Panc1 (cell line): ENCODE measurements at regions not wholly inside any gene's neighbourhood (a gene's known extent, or its start where the extent isn't known, plus 50 kb on each side); places are given as distances from the start of the nearest gene placed in this dataset.

Experiments used
- ATAC-seq: fragments of 200-7000 bp; cut with Tn5 transposase; 2 replicates; pipeline ENCODE4 v1.9.1; 2020; ENCODE audit warnings: mild to moderate bottlenecking, moderate library complexity
- BruUV-seq: library from RNA; stranded (reverse); fragments of 400-500 nt; replicated peaks from 2 replicates; lab custom pipeline; 2021; lab: Mats Ljungman, UMichigan
- CTCF ChIA-PET: fragments of 300-600 bp; sonication (Branson Sonifier 250); formaldehyde crosslinking; loops from one replicate; lab custom pipeline; 2022; ENCODE audit warnings: antibody characterized with exemption; lab: Charles Lee
- POLR2A ChIA-PET: fragments of 300-600 bp; sonication (Branson Sonifier 250); formaldehyde crosslinking; loops from one replicate; lab custom pipeline; 2022; ENCODE audit warnings: antibody characterized with exemption; lab: Charles Lee
- DNase-seq: peaks from one replicate; pipeline ENCODE4 v3.0.0-alpha.2; 2010; ENCODE audit warnings: low read depth, low spot score
- H3K27ac ChIP-seq: 2 replicates; pipeline ENCODE4 v1.5.1; 2011; ENCODE audit warnings: mild to moderate bottlenecking, low read length, inconsistent platforms
- H3K27me3 ChIP-seq: fragments of 200-500 bp; sonication (Bioruptor generic); 2 replicates; pipeline ENCODE4 v1.6.0; 2014; ENCODE audit warnings: low read length, inconsistent platforms; ENCODE audit not compliant: control insufficient read depth, insufficient read depth
- H3K36me3 ChIP-seq: fragments of 200-500 bp; sonication (Bioruptor generic); 2 replicates; pipeline ENCODE4 v1.5.1; 2014; ENCODE audit warnings: inconsistent platforms, mild to moderate bottlenecking, low read length, moderate library complexity; ENCODE audit not compliant: control insufficient read depth, insufficient read depth
- H3K4me1 ChIP-seq: 2 replicates; pipeline ENCODE4 v1.5.1; 2011; ENCODE audit warnings: inconsistent platforms, mild to moderate bottlenecking, low read length, moderate library complexity; ENCODE audit not compliant: control insufficient read depth, insufficient read depth
- H3K4me3 ChIP-seq, 2 experiments: 2 replicates each; pipeline ENCODE4 v1.5.1; 2011 to 2012; ENCODE audit warnings: low read depth in 2 of 2, low read length in 2 of 2, mild to moderate bottlenecking in 2 of 2, inconsistent platforms in 1 of 2, moderate library complexity in 1 of 2
- H3K9me3 ChIP-seq: fragments of 200-500 bp; sonication (Bioruptor generic); 2 replicates; pipeline ENCODE4 v1.5.1; 2014; ENCODE audit warnings: low read depth, mild to moderate bottlenecking, inconsistent platforms, low read length, moderate library complexity; ENCODE audit not compliant: control insufficient read depth, insufficient read depth
- CTCF ChIP-seq: fragments of 450-650 bp; IDR thresholded peaks from 2 replicates; pipeline ENCODE4 v1.5.1; 2017; ENCODE audit warnings: mild to moderate bottlenecking
- POLR2AphosphoS5 ChIP-seq: IDR thresholded peaks from 2 replicates; pipeline ENCODE4 v1.6.1; 2012; ENCODE audit warnings: mild to moderate bottlenecking, low read depth, low read length, moderate library complexity
- SIN3A ChIP-seq: IDR thresholded peaks from 2 replicates; pipeline ENCODE4 v1.6.1; 2012; ENCODE audit warnings: low read depth, mild to moderate bottlenecking, low read length, moderate library complexity, borderline replicate concordance; ENCODE audit not compliant: insufficient read depth
- TCF7L2 ChIP-seq: IDR thresholded peaks from 2 replicates; pipeline ENCODE4 v1.6.1; 2011; ENCODE audit warnings: mild to moderate bottlenecking, low read depth, low read length, inconsistent platforms
- in situ Hi-C: cut with HindIII; loops from 2 replicates; pipeline ENCODE4 v1.10.0; 2016; ENCODE audit warnings: low sequenced_read_pairs, low pct_unique_long_range_greater_than_20kb
- intact Hi-C: fragments of 100-400 bp; cut with micrococcal nuclease; formaldehyde crosslinking; loops from one replicate; pipeline ENCODE4 v1.10.0; 2022; ENCODE audit not compliant: unreplicated experiment
- TF ChIP-seq, protein P1 (sequence below), 2 experiments: IDR thresholded peaks; 2 replicates each; pipeline ENCODE4 v1.6.1; 2011 to 2012; ENCODE audit warnings: low read depth in 2 of 2, control low read depth in 1 of 2, low read length in 1 of 2, mild to moderate bottlenecking in 1 of 2, moderate library complexity in 1 of 2; ENCODE audit not compliant: insufficient read depth in 1 of 2

DNA sequence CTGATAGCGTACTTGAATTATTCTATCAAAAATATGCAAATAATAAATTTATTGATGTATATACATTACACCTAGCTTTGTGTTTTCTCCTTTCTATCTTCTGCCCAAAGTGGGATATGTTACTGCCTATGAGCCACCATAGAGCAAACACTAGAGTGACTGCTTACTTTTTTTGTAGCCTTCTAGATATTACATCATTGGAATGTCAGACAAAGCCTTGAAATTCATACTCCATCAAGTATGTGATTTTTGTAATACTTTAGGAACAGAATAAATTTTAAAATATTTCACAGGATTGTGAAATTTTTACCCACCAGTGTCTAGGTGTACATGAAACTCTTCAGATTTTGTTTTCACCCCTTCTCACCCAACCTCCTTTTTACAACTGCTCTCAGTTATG, 787.6 kb downstream of the USP25 start:
- TF ChIP-seq SIN3A (no peak), POLR2AphosphoS5 (no peak), TCF7L2 (no peak), CTCF (no peak)
- TF ChIP-seq, protein P1, sequence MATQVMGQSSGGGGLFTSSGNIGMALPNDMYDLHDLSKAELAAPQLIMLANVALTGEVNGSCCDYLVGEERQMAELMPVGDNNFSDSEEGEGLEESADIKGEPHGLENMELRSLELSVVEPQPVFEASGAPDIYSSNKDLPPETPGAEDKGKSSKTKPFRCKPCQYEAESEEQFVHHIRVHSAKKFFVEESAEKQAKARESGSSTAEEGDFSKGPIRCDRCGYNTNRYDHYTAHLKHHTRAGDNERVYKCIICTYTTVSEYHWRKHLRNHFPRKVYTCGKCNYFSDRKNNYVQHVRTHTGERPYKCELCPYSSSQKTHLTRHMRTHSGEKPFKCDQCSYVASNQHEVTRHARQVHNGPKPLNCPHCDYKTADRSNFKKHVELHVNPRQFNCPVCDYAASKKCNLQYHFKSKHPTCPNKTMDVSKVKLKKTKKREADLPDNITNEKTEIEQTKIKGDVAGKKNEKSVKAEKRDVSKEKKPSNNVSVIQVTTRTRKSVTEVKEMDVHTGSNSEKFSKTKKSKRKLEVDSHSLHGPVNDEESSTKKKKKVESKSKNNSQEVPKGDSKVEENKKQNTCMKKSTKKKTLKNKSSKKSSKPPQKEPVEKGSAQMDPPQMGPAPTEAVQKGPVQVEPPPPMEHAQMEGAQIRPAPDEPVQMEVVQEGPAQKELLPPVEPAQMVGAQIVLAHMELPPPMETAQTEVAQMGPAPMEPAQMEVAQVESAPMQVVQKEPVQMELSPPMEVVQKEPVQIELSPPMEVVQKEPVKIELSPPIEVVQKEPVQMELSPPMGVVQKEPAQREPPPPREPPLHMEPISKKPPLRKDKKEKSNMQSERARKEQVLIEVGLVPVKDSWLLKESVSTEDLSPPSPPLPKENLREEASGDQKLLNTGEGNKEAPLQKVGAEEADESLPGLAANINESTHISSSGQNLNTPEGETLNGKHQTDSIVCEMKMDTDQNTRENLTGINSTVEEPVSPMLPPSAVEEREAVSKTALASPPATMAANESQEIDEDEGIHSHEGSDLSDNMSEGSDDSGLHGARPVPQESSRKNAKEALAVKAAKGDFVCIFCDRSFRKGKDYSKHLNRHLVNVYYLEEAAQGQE (IDR thresholded peaks at IDR 0.05; ENCODE audit: insufficient read depth in 1 of 2, low read depth in 2 of 2, low read length in 1 of 2), result no peak
- CTCF ChIA-PET, result no interaction called here

DNA sequence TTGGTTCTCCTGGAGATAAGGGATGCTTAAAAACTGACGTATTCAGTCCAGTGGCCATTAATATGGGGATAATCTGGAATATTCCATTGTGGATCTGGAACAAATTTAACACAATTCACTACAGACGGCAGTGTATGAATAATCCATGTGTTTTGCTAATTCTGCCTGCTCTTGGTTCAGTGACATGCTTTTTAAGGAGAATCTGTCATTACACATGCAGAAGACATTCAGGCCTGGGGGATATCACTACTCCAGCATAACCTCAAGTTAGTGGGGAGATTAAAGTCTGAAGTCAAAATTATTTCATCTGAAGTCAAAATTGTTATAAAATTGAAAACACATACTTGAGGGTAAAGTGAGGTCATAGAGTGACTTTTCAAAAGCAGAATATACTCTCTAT, 789.3 kb downstream of the USP25 start:
- TF ChIP-seq POLR2AphosphoS5, result no peak
- TF ChIP-seq SIN3A, result no peak
- no peak for TF ChIP-seq TCF7L2
- TF ChIP-seq, protein P1 (IDR thresholded peaks at IDR 0.05; ENCODE audit: insufficient read depth in 1 of 2, low read depth in 2 of 2, low read length in 1 of 2), result no peak
- no peak for TF ChIP-seq CTCF
- Histone ChIP-seq H3K27ac (no peak overlapping the region), H3K4me1 (no peaks in the 10 kb centered on the region), H3K27me3 (no peaks in the 10 kb centered on the region), H3K4me3 (no peak overlapping the region), H3K36me3 (no peaks in the 10 kb centered on the region), H3K9me3 (no peaks in the 10 kb centered on the region)
- BruUV-seq, result no TSS peak
- intact Hi-C loops (no loop called here), in situ Hi-C loops (no loop called here)
- ChIA-PET CTCF (no interaction called here), POLR2A (no interaction called here)
- no peak for DNase-seq
- no peak for ATAC-seq

More for the DNA sequence above, 787.6 kb downstream of the USP25 start:
- no peaks in the 10 kb centered on the region for H3K27me3 ChIP-seq
- ATAC-seq (no peak), DNase-seq (no peak)
- BruUV-seq, result no TSS peak
- no peaks in the 10 kb centered on the region for H3K36me3 ChIP-seq
- no peaks in the 10 kb centered on the region for H3K4me1 ChIP-seq
- no peaks in the 10 kb centered on the region for H3K9me3 ChIP-seq
- H3K27ac ChIP-seq, result no peak overlapping the region
- POLR2A ChIA-PET, result no interaction called here
- intact Hi-C loops (no loop called here), in situ Hi-C loops (no loop called here)
- H3K4me3 ChIP-seq, result no peak overlapping the region
